Suppressor macrophage (primary cell): ENCODE measurements at regions not wholly inside any gene's neighbourhood (a gene's known extent, or its start where the extent isn't known, plus 50 kb on each side); places are given as distances from the start of the nearest gene placed in this dataset.

Experiments used
- DNase-seq, 4 experiments: peaks; one replicate each; pipeline ENCODE4 v3.0.0-alpha.2; 2020 to 2022

DNA sequence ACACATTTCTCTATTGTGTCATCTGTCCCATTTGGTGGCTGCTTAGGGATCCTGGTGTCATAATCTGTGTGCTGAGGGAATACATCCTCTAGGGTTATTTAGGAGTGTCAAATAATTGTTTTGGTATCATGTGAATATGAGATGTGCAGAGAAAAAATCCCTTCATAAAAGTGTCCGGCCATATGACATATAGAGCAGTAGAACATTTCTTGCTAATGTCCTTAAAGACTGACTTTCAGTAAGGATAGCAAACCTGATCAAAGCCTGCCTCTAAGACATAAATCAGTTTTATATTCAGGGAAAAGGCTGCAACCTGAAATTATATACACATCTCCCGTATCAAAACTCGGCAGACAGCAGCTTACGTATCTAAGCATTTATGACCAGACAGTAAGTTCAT is 211.6 kb downstream of the ADAM29 start:
- no peak for DNase-seq

DNA sequence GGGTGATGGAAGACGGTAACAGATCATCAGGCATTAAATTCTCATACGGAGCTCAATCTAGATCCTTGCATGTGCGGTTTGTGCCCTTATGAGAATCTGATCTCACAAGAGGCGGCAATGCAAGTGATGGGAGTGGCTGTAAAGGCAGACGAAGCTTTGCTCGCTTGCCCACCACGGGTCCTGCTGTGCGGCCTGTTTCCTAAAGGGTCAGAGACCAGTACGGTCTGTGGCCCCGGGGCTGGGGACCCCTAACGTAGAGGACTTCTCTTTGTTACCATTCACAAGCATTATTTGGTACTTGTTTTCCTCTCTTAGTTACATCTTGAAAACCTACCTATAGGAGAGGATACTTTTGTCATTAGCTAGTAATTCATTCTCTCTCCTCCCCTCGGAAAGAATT is 221.0 kb downstream of the ADAM29 start:
- DNase-seq: no peak

DNA sequence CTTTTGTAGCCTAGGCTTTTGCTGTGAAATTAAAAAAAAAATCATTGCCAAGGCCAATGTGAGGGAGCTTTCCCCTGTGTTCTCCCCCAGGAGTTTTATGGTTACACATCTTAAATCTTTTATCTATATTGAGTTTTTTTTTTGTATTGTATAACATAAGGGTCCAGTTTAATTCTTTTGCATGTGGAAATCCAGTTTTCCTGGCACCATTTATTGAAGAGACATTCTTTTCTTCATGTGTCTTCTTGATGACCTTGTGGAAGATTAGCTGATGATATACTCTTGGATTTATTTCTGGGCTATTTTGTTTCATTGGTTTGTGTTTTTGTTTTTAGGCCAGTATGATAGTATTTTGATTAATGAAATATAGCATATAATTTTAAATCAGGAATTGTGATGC is 225.0 kb downstream of the ADAM29 start:
- no peak for DNase-seq

DNA sequence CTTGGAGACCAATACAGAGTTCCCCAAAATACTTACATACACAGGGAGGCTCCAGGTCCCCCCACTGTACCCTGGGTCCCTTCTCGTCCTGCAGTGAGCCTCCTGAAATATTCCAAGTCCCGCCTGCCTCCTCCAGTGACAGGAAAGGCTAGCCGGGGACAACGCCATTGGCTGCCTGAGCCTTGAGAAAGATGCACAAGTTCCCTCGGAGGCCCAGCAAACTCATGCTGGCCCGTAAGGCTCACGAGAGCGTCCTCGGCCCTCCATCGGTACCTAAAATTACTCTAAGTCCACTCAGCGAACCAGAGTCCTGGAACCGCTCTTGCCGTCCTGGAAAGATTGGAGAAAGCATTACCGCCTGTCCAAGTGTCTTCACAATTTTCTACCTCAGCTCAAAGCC is 228.6 kb downstream of the ADAM29 start:
- DNase-seq: no peak

DNA sequence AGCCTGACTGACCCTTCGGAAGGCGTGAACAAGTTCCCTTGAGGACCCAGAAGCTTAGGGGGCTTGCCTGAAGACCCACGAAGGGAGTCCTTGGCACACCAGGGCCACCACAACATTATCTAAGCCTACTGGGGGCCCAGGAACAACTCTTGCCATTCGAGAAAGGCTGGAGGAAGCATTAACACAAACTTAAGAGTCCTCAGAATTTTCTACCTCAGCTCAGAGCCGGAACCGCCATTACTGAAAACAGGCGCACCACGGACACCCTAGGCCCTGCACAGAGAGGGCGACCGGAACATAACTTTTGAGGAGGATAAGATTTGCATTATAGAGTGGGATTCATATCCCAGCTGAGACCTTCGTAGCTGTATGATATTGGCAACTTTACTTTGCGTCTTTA is 229.1 kb downstream of the ADAM29 start:
- no peak for DNase-seq

DNA sequence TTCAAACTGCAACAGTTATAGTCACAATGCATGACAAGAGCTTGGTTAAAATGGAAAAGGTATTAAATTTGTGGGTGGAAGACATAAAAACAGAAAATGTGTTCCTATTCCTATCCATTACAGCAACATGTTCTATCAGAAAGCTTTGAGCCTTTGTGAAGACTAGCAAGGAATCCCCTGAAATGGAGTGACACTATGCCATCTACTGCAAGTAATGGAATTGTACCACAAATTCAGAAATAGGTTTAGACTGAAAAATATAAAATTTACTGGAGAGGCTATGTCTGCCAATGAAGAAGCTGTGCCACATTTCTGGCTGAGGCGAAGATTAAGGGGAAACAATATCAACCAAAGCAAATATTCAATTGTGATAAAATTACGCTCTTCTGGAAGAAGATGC is 247.9 kb downstream of the ADAM29 start:
- DNase-seq: no peak

DNA sequence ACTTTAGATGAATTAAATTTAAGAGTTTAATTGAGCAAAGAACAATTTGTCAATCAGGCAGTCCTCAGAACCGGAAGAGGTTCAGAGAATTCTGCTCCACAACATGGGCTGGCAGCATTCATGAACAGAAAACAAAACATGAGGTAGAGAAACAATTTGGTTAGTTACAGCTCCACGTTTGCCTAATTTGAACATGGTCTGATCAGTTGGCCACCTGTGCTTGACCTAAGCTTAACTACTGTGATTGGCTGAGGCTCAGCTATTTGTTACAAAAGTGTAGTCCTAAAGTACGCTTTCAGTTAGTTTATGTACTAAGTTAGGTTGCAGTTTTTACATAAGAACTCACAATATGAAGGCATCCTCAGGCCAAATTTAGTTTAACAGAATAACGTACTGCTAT is 258.6 kb downstream of the ADAM29 start:
- DNase-seq: no peak

DNA sequence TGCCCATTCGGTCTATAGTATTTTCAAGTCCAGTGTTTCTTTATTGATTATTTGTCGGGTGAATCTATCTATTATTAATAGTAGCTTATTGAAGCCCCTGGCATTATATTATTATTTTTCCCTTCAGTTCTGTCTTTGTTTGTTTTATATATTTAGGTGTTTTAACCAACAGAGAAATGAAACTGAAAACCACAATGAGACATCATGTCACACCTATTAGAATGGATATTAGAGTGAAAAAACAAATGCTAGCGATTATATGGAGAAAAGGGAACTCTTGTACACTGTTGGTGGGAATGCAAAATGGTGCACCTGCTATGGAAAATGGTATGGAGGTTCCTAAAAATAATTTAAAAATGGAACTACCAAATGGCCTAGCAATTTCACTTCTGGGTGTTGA is 272.5 kb downstream of the ADAM29 start:
- DNase-seq: no peak

DNA sequence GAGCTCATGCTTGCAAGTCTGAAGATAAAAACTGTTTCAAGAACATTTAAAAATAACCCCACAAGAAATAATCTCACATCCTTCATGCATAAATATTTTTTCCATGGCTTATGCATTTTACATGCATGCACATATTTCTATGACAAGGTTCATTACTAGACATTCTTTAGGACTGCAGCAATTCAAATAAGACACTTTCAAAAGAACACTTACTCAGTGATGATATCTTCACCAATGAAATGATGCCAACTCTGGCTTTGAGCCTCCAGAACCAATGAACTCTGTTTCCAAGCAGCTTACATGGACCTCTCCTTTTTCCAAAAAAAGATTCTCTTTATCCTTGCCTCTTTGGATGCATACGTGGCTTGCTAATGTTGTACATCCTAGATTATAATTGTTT is 279.9 kb downstream of the ADAM29 start:
- no peak for DNase-seq

DNA sequence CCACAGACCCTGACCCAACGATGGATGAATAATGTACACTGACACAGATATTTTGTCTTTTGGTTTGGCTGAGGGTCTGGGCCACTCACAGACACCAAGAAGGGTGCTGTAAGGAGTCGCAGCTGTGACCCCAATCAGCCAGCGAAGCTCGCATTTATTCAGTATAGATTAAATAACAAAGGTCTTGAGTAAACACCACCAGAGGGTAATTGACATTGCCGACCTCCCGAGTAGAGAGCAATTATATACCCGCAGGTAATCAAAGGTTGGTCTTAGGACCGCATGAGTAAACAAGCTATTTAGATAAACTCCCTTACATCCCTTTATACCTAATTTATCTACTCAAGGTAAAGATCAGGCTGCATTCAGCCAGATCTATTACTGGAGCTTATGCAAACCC is 297.1 kb downstream of the ADAM29 start:
- DNase-seq: no peak

DNA sequence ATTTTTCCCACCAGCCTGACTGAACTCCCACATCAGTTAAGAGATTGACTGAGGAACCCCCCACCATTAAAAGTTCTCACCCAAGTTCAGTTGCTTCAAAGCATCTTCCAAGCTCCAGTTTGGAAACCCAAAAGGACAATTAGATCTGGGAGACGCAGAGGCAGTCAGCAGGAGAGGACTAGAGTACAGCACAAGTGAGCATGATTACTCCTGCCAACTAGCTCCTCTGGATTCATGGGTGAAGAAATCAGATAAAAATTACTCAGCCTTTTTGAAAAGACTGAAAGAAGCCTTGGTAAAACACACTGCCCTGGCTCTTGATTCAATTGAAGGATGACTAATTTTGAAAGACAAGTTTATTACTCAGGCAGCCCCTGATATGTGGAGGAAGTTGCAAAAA is 297.5 kb downstream of the ADAM29 start:
- no peak for DNase-seq

DNA sequence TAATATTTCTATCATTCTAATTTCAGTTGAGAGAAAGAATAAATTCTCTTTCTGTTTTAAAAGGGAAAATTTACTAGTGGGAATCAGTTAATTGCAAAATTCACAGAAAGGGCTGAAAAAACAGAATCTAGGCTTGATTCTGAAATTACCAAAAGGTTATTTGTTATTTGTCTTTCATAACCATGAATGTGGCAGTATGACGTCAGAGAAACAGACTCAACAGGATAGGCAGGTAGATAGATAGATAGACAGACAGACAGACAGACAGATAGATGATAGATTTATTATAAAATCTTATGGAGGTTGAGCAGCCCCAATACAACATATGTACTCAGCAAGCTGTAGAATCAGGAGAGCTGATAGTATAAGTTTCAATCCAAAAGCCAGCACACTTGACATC is 311.0 kb downstream of the ADAM29 start:
- no peak for DNase-seq

DNA sequence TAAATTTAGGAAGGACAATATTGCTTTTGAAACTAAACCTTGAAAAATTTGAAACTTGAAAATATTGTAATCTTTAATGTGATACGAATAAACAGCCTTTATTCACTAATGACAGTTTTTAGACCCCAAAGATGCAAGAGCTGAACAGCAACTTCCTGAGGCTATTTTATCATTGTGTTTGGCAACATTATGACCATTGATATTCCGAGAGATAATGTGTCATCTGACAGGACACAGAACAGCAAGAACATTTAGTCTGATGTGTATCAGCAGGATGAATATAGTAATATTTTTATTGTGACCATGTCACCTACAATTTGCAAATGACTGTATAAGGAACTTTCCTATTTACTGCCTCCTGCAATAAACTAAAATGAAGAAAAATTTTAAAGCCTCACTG is 316.0 kb downstream of the ADAM29 start:
- DNase-seq: no peak

DNA sequence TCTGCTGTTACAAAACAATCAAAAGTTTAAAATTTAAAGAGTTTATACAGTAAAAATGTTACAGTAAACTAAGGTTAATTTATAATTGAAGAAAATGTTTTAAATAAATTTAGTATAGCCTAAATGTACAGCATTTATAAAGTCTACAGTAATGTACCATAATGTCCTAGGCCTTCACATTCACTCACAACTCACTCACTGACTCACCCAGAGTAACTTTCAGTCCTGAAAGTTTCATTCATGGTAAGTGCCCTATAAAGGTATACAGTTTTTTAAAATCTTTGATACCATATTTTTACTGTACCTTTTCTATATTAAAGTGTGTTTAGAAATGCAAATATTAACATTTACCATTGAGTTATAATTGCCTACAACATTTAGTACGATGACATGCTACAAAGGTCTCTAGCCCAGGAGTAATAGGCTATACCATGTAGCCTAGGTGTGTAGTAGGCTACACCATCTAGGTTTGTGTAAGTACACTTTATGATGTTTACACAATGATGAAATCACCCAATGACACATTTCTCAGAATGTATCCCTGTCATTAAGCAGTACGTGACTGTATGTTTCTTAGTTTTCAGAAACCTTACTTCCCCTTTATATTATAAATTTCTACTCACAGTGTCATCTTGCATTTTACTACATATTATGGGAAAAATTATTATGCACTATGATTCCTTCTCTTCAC is 320.8 kb downstream of the ADAM29 start:
- DNase-seq: no peak

DNA sequence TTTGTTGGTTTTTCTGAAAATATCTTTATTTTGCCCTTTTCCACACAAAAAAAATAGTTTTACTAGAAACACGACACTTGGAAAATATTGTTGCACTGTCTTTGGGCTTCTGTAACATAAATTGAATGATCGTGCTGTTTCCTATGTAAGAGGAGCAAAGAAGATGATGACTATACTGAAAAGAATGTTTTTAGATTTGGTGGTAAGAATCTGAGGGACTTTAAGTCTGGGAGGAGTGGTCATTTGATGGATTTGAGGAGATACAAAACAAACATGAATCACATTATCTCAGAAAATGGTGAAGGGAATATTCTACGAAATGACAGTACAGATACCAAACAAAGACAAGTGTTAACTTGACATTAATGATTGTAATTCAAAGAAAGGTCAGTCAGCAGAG is 328.8 kb downstream of the ADAM29 start:
- DNase-seq: no peak

DNA sequence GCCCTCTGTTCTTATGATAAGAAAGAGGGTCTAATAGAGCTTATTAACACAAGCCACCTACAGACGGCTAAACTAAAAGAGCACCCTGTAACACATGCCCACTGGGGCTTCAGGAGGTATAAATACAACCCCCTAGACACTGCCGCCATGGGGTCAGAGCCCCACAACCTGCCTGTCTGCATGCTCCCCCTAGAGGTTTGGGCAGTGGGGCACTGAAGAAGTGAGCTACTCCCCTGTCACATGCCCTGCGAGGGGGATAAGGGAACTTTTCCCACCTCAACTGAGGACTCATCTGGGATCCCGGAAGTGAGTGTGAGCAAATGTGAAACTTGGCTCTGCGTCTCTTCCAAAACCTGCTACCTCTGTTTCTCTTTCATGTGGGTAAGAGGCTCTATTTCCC is 334.5 kb downstream of the ADAM29 start:
- no peak for DNase-seq

DNA sequence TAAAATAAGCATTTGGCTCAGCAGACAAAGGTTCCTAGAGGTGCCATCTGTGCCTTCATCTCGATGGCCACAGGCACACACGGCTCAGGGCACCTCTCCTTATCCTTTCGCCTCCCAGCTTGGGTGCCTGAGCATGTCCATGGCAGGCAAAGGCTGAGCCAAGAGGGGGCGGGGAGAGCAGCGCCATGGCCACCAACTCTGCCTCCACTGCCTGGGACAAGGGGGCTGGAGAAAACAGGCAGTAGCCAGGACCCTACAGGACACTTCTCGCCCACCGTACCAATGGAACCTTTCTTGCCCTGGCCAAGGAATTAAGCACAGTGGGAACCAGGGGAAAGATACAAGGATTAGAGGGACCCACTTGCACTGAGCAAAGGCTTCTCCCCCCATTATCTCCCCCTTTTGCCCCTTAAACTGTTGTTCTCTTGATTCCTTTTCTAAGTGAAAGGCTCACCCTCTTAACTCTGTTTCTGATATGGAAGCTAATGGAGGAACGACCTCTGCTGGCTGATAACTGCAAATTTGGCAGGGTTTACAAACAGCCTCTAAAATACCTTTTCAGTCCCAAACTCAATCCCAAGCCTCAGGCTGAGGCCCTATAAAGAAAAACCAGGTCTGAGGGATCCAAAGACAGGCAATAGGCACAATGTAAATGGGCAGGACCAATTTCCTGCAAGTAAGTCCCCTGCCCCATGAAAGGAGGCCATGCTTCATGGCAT is 335.2 kb downstream of the ADAM29 start:
- no peak for DNase-seq

DNA sequence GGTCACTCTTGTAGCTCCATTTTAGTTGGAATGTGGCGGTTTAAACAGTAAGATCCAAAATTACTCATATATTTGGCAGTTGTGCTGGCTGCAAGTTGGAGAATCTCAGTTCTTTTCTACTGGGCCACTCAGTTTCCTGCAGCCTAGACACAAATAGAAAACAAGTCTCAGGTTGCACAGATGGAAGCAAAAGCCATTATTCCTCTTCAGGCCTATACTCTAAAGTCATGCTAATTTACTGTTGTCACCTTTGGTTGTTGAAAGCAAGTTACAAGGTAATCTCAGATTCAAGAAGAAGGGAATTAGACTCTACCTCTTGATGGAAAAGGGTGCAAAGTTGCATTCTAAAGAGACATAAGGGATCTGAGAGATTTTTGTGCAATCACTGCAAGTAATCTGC is 345.4 kb downstream of the ADAM29 start:
- DNase-seq: no peak

DNA sequence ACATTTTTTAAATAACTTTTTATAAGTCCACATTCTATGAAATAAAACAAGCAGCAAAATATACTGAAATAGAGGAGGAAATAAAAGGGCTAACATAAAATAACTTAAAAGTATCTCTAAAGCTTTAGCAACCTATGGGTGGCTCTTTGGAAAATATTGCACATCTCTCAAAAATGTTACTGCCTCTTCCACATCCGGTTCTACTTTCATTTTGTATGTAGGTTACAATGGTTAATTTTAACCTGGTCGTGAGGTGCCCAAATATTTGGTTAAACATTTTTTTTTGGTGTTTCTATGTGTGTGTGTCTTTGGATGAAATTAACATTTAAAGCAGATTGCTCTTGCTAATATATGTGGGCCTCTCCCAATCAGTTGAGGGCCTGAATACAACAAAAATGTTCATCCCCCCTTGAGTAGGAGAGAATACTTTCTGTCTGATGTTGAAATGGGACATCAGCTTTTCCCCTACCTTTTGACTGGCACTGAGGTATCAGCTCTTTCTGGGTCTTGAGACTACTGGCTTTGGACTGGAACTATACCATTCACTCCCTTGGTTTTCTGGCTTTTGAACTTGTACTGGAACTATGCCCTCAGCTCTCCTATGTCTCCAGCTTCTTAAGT is 353.0 kb downstream of the ADAM29 start:
- DNase-seq: no peak

DNA sequence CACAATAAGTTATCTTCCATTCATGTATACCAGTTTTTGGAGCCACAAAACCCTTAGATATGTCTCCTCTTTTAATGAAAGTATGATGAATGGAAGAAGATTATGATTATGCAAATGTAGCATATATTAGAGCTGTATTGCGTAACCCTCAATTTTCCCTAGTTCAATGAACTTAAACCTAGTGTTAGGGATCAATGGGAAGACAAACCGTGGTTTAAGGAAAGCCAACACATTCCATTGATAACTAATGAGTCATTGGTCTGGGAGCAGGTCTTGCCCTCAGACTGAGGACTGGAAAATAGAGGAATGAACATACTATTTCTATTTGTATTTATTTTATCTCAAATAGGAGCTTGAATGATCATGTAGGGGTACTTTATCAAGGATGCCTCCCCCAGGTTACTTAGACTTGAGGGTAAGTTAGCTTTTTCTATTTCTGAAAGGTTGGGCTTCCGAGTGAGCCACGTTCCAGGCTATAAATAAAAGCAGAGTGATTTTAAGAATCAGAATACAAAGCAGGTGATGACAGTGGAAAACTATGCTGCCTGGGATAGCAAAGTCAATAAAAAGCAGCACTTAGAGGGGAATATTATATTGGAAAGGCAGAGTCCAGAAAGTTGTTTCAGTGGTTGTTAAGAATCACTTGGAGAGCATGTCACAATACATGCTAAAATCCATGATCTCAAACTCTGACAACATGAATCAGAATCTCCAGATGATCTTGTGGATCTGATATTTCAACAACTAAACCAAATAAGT is 356.0 kb downstream of the ADAM29 start:
- no peak for DNase-seq

DNA sequence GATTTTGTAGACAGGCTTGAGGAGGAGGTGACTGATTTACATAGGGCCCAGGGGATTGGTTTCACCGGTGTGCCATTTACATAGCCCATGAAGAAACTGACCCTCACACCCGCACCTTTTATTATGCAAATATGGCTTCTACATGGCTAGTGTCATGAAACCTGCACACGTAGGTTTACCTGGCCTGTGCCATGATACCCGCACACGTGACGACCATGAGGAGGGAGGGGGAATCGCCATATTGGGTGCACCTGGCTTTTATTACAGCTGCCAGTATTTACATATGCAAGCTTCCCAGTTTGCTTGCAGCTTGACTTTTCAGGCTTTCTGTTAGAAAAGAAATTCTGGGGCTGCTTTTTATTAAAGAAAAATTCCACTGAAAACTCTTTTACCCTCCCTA is 359.7 kb downstream of the ADAM29 start:
- no peak for DNase-seq

DNA sequence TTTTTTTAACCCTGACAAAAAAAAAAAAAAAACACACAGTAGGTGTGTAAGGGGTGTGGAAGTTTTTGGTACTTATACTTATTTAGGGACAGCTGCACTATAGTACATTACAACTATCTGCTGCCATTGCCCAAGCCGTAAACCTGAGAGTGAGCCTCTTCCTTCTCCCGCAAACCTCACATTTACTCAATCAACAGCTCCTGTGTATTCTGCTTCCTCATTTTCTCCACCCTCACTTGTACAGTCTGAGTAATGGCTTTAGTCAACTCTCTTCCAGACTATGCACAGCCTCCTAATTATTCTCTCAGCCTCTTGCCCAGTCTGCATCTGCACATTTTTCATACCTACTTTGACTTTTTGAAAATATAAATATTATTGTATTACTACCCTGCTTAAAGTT is 362.0 kb downstream of the ADAM29 start:
- no peak for DNase-seq

DNA sequence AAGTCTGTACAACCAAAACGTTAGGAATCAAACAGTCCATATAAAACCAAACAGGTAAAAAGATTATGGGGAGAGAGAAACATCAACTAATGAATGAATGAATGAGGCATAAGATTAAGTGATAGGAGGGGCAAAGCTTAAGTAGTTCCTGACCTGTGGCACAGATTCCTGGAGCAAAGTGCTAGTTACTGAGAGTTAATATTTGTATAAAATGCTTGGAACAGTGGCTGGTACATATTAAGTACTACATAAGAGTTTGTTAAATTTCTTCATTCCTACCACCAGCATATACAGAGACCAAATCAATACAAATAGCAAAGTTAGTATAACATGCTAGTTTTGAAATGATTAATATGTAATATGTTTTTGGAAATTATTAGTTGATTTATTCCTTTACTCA is 363.7 kb downstream of the ADAM29 start:
- DNase-seq: no peak

DNA sequence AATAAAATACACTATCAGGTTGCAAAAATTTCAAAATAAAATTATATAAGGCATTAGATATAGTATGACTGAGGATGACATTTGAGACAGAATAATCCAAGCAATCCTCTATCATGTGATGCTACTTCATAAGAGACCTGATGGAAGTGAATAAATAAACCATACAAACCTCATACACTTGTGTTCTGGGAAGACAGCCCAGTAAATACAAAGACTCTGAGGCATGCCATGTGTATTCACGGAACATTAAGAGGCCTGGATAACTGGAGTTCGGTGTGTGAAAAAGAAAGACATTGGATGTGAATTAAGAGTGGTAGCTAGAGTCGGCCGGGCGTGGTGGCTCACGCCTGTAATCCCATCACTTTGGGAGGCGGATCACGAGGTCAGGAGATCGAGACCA is 364.2 kb downstream of the ADAM29 start:
- no peak for DNase-seq
